ENCODE measurements at regions not wholly inside any gene's neighbourhood (a gene's known extent, or its start where the extent isn't known, plus 50 kb on each side); places are given as distances from the start of the nearest gene placed in this dataset.

DNA sequence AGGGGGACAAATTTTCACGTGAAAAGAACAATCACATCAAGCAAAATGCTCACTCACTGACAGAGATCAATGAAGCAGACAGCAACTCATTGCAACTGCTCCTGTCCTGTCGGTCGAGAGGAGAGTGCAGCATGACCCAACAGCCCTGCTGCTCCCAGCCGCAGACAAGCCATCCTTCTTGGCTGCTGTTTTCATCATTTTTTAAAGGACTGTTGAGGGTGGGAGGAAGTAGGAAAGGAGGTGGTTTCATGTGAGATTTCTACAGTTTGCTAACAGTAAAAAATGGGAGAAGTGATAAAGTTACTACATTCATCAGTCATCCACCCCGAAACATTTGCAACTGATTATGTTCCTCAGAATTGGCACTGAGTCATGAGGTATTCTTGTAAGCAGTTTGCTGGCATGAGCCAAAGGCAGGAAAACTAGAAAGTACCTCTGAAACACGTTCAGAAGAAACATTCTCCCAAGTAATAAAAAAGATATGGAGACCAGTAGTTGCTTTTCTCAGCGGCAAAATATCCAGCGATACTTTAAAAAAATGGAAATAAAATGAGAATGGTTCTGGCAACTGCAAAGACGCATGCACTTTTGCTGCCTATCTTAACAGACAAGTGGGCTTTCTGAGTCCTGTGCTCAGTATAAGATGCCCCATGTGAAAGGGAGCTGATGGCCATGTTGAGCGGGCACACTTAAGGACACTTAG, 72.0 kb upstream of the CLDN14 start:
- FAIRE-seq (no peak), DNase-seq (no peak)
- intact Hi-C loops (cut with DNase I): no loop called here
- no peaks in the 10 kb centered on the region for H3K9me3 ChIP-seq (ENCODE audit: control insufficient read depth in 2 of 3, insufficient read depth in 1 of 3, low read length in 3 of 3)
- no peak overlapping the region for H3K27ac ChIP-seq (ENCODE audit: low read depth in 2 of 2, low read length in 2 of 2)
- no peak overlapping the region for H3K4me3 ChIP-seq (ENCODE audit: low read length in 3 of 3)
- TF ChIP-seq, protein P1, sequence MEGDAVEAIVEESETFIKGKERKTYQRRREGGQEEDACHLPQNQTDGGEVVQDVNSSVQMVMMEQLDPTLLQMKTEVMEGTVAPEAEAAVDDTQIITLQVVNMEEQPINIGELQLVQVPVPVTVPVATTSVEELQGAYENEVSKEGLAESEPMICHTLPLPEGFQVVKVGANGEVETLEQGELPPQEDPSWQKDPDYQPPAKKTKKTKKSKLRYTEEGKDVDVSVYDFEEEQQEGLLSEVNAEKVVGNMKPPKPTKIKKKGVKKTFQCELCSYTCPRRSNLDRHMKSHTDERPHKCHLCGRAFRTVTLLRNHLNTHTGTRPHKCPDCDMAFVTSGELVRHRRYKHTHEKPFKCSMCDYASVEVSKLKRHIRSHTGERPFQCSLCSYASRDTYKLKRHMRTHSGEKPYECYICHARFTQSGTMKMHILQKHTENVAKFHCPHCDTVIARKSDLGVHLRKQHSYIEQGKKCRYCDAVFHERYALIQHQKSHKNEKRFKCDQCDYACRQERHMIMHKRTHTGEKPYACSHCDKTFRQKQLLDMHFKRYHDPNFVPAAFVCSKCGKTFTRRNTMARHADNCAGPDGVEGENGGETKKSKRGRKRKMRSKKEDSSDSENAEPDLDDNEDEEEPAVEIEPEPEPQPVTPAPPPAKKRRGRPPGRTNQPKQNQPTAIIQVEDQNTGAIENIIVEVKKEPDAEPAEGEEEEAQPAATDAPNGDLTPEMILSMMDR (IDR thresholded peaks at IDR 0.05; ENCODE audit: borderline replicate concordance, extremely low read depth, insufficient read depth): no peak
- H3K9ac ChIP-seq (ENCODE audit: low read length in 3 of 3): no peak overlapping the region
- no peaks in the 10 kb centered on the region for H3K36me3 ChIP-seq (ENCODE audit: control insufficient read depth in 2 of 3, insufficient read depth in 3 of 3, low read length in 3 of 3)
- no peaks in the 10 kb centered on the region for H3K27me3 ChIP-seq (ENCODE audit: control insufficient read depth, insufficient read depth, low read length)
- peaks cover 0 to 5% (median 0%) of the 10 kb centered on the region in 3 donors for H3K4me1 ChIP-seq (ENCODE audit: control insufficient read depth in 2 of 3, insufficient read depth in 2 of 3, low read depth in 1 of 3, low read length in 3 of 3)

DNA sequence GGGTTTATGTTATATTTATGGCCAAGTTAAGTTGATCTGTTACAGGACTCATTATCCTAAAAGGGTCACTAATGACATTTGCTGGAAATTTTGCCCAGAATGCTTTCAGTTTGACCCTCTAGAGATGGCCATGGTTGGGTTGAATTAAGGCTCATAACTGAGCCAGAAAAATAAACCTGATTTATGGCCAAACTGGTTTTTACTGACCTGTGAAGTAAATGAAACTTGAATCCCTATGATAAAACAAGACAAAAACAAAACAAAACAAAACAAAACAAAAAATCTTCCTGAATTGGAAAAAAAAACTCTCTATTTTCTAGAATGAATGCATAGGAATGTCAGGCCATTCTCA, 72.5 kb upstream of the CLDN14 start:
- no peak overlapping the region for H3K4me3 ChIP-seq (ENCODE audit: low read length in 3 of 3)
- TF ChIP-seq, protein P1 (IDR thresholded peaks at IDR 0.05; ENCODE audit: borderline replicate concordance, extremely low read depth, insufficient read depth): no peak
- FAIRE-seq (no peak), DNase-seq (peak in 1 of 5 donors; percentile 51)
- H3K9me3 ChIP-seq (ENCODE audit: control insufficient read depth in 2 of 3, insufficient read depth in 1 of 3, low read length in 3 of 3): no peaks in the 10 kb centered on the region
- peaks cover 0 to 5% (median 0%) of the 10 kb centered on the region in 3 donors for H3K4me1 ChIP-seq (ENCODE audit: control insufficient read depth in 2 of 3, insufficient read depth in 2 of 3, low read depth in 1 of 3, low read length in 3 of 3)
- no peaks in the 10 kb centered on the region for H3K36me3 ChIP-seq (ENCODE audit: control insufficient read depth in 2 of 3, insufficient read depth in 3 of 3, low read length in 3 of 3)
- H3K27me3 ChIP-seq (ENCODE audit: control insufficient read depth, insufficient read depth, low read length): no peaks in the 10 kb centered on the region
- no peak overlapping the region for H3K9ac ChIP-seq (ENCODE audit: low read length in 3 of 3)
- H3K27ac ChIP-seq (ENCODE audit: low read depth in 2 of 2, low read length in 2 of 2): no peak overlapping the region
- intact Hi-C loops (cut with DNase I): no loop called here

DNA sequence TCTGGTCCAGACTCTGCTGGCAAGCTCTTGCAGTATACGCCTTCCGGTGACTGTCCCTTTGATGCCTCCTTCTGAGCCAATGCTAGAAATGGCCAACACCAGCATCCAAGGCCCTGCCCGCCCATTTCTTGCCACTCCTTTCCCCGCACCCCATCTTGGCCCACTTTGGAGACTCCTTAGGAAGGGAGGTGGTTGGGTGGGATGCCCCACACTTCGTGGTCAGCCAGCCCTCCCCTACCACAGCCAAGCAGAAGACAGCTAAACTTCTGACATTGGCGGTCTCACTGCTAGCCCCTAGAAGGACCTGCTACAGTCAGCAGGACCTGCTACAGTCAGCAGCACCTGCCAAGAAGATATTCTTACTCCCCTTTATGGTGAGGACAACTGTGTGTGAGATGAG, 73.5 kb upstream of the CLDN14 start:
- no peak overlapping the region for H3K4me3 ChIP-seq (ENCODE audit: low read length in 3 of 3)
- no peak for FAIRE-seq
- H3K27me3 ChIP-seq (ENCODE audit: control insufficient read depth, insufficient read depth, low read length): no peaks in the 10 kb centered on the region
- H3K4me1 ChIP-seq (ENCODE audit: control insufficient read depth in 2 of 3, insufficient read depth in 2 of 3, low read depth in 1 of 3, low read length in 3 of 3): peaks cover 0 to 5% (median 0%) of the 10 kb centered on the region in 3 donors
- no peaks in the 10 kb centered on the region for H3K36me3 ChIP-seq (ENCODE audit: control insufficient read depth in 2 of 3, insufficient read depth in 3 of 3, low read length in 3 of 3)
- DNase-seq: no peak
- intact Hi-C loops (cut with DNase I): no loop called here
- no peaks in the 10 kb centered on the region for H3K9me3 ChIP-seq (ENCODE audit: control insufficient read depth in 2 of 3, insufficient read depth in 1 of 3, low read length in 3 of 3)
- no peak overlapping the region for H3K27ac ChIP-seq (ENCODE audit: low read depth in 2 of 2, low read length in 2 of 2)
- no peak overlapping the region for H3K9ac ChIP-seq (ENCODE audit: low read length in 3 of 3)
- TF ChIP-seq, protein P1 (IDR thresholded peaks at IDR 0.05; ENCODE audit: borderline replicate concordance, extremely low read depth, insufficient read depth): no peak
